Effector memory CD4-positive, alpha-beta T cell (primary cell): ENCODE measurements at regions not wholly inside any gene's neighbourhood (a gene's known extent, or its start where the extent isn't known, plus 50 kb on each side); places are given as distances from the start of the nearest gene placed in this dataset.

Source experiments
- DNase-seq, 3 donors: peaks; one replicate each; pipeline ENCODE4 v3.0.0-alpha.2; 2020
- H3K27ac ChIP-seq: 2 replicates; pipeline ENCODE4 v1.7.0; 2013; ENCODE audit warnings: mild to moderate bottlenecking, low read length, moderate library complexity; ENCODE audit not compliant: insufficient read depth, poor library complexity, severe bottlenecking
- H3K27me3 ChIP-seq: replicated peaks from 2 replicates; pipeline ENCODE4 v1.7.0; 2013; ENCODE audit warnings: mild to moderate bottlenecking, low read length; ENCODE audit not compliant: insufficient read depth, control insufficient read depth, poor library complexity, severe bottlenecking
- H3K36me3 ChIP-seq: 2 replicates; pipeline ENCODE4 v1.7.0; 2013; ENCODE audit warnings: mild to moderate bottlenecking, low read length, moderate library complexity; ENCODE audit not compliant: control insufficient read depth, insufficient read depth
- H3K4me1 ChIP-seq: 2 replicates; pipeline ENCODE4 v1.7.0; 2013; ENCODE audit warnings: low read length, mild to moderate bottlenecking; ENCODE audit not compliant: control insufficient read depth, insufficient read depth, poor library complexity, severe bottlenecking
- H3K4me3 ChIP-seq: 2 replicates; pipeline ENCODE4 v1.7.0; 2013; ENCODE audit warnings: low read length, low read depth, mild to moderate bottlenecking; ENCODE audit not compliant: insufficient read depth, poor library complexity, severe bottlenecking
- H3K9me3 ChIP-seq: 2 replicates; pipeline ENCODE4 v1.7.0; 2013; ENCODE audit warnings: mild to moderate bottlenecking, low read length, moderate library complexity; ENCODE audit not compliant: control insufficient read depth

GRCh38 chr5:162209005-162209605 lies 141.5 kb downstream of the GABRG2 start:
- H3K4me1 ChIP-seq = no peaks in the 10 kb centered on the region
- DNase-seq = no peak
- H3K9me3 ChIP-seq = no peaks in the 10 kb centered on the region
- no peaks in the 10 kb centered on the region for H3K36me3 ChIP-seq
- no peak overlapping the region for H3K4me3 ChIP-seq
- no peak overlapping the region for H3K27ac ChIP-seq
- no peaks in the 10 kb centered on the region for H3K27me3 ChIP-seq

- DNase-seq = no peak
- Histone ChIP-seq H3K4me1 (no peaks in the 10 kb centered on the region), H3K36me3 (no peaks in the 10 kb centered on the region)
Measured at GRCh38 chr5:162214551-162214950, 147.0 kb downstream of the GABRG2 start.

GRCh38 chr5:162217037-162217436 lies 149.5 kb downstream of the GABRG2 start:
- H3K36me3 ChIP-seq = no peaks in the 10 kb centered on the region
- H3K4me3 ChIP-seq = no peak overlapping the region
- no peaks in the 10 kb centered on the region for H3K9me3 ChIP-seq
- no peak overlapping the region for H3K27ac ChIP-seq
- H3K4me1 ChIP-seq = no peaks in the 10 kb centered on the region
- DNase-seq = no peak
- H3K27me3 ChIP-seq = no peaks in the 10 kb centered on the region

More at GRCh38 chr5:162214551-162214950, 147.0 kb downstream of the GABRG2 start:
- H3K4me3 ChIP-seq = no peak overlapping the region
- no peaks in the 10 kb centered on the region for H3K27me3 ChIP-seq
- H3K9me3 ChIP-seq = no peaks in the 10 kb centered on the region
- H3K27ac ChIP-seq = no peak overlapping the region

- H3K27me3 ChIP-seq = no peaks in the 10 kb centered on the region
- no peak overlapping the region for H3K27ac ChIP-seq
- H3K9me3 ChIP-seq = no peaks in the 10 kb centered on the region
- no peak for DNase-seq
- H3K36me3 ChIP-seq = no peaks in the 10 kb centered on the region
- no peak overlapping the region for H3K4me3 ChIP-seq
- no peaks in the 10 kb centered on the region for H3K4me1 ChIP-seq
Measured at GRCh38 chr5:162221910-162222309, 154.3 kb downstream of the GABRG2 start.

GRCh38 chr5:162227075-162227474 lies 159.5 kb downstream of the GABRG2 start:
- no peaks in the 10 kb centered on the region for H3K27me3 ChIP-seq
- H3K4me3 ChIP-seq = no peak overlapping the region
- no peaks in the 10 kb centered on the region for H3K4me1 ChIP-seq
- H3K9me3 ChIP-seq = no peaks in the 10 kb centered on the region
- no peaks in the 10 kb centered on the region for H3K36me3 ChIP-seq
- no peak for DNase-seq
- no peak overlapping the region for H3K27ac ChIP-seq

- H3K27me3 ChIP-seq = no peaks in the 10 kb centered on the region
- H3K36me3 ChIP-seq = no peaks in the 10 kb centered on the region
- no peaks in the 10 kb centered on the region for H3K4me1 ChIP-seq
- no peak for DNase-seq
- H3K27ac ChIP-seq = no peak overlapping the region
- no peak overlapping the region for H3K4me3 ChIP-seq
- H3K9me3 ChIP-seq = no peaks in the 10 kb centered on the region
Measured at GRCh38 chr5:162230348-162230747, 162.8 kb downstream of the GABRG2 start.

GRCh38 chr5:162231522-162231921 lies 163.9 kb downstream of the GABRG2 start:
- Histone ChIP-seq H3K4me1 (no peaks in the 10 kb centered on the region), H3K27ac (no peak overlapping the region), H3K4me3 (no peak overlapping the region), H3K36me3 (no peaks in the 10 kb centered on the region), H3K9me3 (no peaks in the 10 kb centered on the region), H3K27me3 (no peaks in the 10 kb centered on the region)
- no peak for DNase-seq

GRCh38 chr5:162240734-162241133 lies 173.2 kb downstream of the GABRG2 start:
- Histone ChIP-seq H3K4me1 (no peaks in the 10 kb centered on the region), H3K9me3 (no peaks in the 10 kb centered on the region), H3K27ac (no peak overlapping the region), H3K36me3 (no peaks in the 10 kb centered on the region), H3K27me3 (no peaks in the 10 kb centered on the region), H3K4me3 (no peak overlapping the region)
- no peak for DNase-seq

GRCh38 chr5:162242416-162242815 lies 174.8 kb downstream of the GABRG2 start:
- no peak overlapping the region for H3K27ac ChIP-seq
- H3K27me3 ChIP-seq = no peaks in the 10 kb centered on the region
- H3K4me1 ChIP-seq = no peaks in the 10 kb centered on the region
- no peak for DNase-seq
- H3K9me3 ChIP-seq = no peaks in the 10 kb centered on the region
- no peaks in the 10 kb centered on the region for H3K36me3 ChIP-seq
- no peak overlapping the region for H3K4me3 ChIP-seq

GRCh38 chr5:162243651-162244050 lies 176.1 kb downstream of the GABRG2 start:
- Histone ChIP-seq H3K4me1 (no peaks in the 10 kb centered on the region), H3K27ac (no peak overlapping the region), H3K27me3 (no peaks in the 10 kb centered on the region), H3K4me3 (no peak overlapping the region), H3K36me3 (no peaks in the 10 kb centered on the region), H3K9me3 (no peaks in the 10 kb centered on the region)
- no peak for DNase-seq
